ENCODE measurements at regions not wholly inside any gene's neighbourhood (a gene's known extent, or its start where the extent isn't known, plus 50 kb on each side); places are given as distances from the start of the nearest gene placed in this dataset.
A peak's percentile ranks its signal among the peaks of the same experiment; 100 is the strongest.

- Histone ChIP-seq H3K4me3 (no peak overlapping the region), H3K79me2 (no peaks in the 10 kb centered on the region), H3K36me3 (replicated peaks; ENCODE audit: insufficient read depth, low read depth) (no peaks in the 10 kb centered on the region), H3K4me2 (no peak overlapping the region), H3K27ac (peak overlapping the region; percentile 12), H4K20me1 (ENCODE audit: insufficient read depth, poor library complexity, severe bottlenecking) (no peaks in the 10 kb centered on the region), H3K9me3 (ENCODE audit: low read depth) (no peaks in the 10 kb centered on the region), H3K4me1 (ENCODE audit: insufficient read depth) (peaks cover 4% of the 10 kb centered on the region), H3K9me2 (replicated peaks; ENCODE audit: insufficient read depth) (no peaks in the 10 kb centered on the region), H2AFZ (no peak overlapping the region), H3K27me3 (no peaks in the 10 kb centered on the region)
- no peak for DNase-seq (ENCODE audit: low spot score)
- 70% methylated on average over 11 of the region's 11 CpGs for WGBS (ENCODE audit: low lambda C conversion rate, missing lambda C conversion rate)
- no peak for TF ChIP-seq EZH2phosphoT487 (IDR thresholded peaks at IDR 0.05; ENCODE audit: low read depth, severe bottlenecking, unreplicated experiment)
- no peak for TF ChIP-seq EZH2 (IDR thresholded peaks at IDR 0.05; ENCODE audit: borderline replicate concordance)
- TF ChIP-seq, protein P1, sequence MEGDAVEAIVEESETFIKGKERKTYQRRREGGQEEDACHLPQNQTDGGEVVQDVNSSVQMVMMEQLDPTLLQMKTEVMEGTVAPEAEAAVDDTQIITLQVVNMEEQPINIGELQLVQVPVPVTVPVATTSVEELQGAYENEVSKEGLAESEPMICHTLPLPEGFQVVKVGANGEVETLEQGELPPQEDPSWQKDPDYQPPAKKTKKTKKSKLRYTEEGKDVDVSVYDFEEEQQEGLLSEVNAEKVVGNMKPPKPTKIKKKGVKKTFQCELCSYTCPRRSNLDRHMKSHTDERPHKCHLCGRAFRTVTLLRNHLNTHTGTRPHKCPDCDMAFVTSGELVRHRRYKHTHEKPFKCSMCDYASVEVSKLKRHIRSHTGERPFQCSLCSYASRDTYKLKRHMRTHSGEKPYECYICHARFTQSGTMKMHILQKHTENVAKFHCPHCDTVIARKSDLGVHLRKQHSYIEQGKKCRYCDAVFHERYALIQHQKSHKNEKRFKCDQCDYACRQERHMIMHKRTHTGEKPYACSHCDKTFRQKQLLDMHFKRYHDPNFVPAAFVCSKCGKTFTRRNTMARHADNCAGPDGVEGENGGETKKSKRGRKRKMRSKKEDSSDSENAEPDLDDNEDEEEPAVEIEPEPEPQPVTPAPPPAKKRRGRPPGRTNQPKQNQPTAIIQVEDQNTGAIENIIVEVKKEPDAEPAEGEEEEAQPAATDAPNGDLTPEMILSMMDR (IDR thresholded peaks at IDR 0.05; ENCODE audit: poor library complexity) = no peak
Measured at GRCh38 chr12:114774197-114774596, 90.2 kb upstream of the TBX3 start.

DNA sequence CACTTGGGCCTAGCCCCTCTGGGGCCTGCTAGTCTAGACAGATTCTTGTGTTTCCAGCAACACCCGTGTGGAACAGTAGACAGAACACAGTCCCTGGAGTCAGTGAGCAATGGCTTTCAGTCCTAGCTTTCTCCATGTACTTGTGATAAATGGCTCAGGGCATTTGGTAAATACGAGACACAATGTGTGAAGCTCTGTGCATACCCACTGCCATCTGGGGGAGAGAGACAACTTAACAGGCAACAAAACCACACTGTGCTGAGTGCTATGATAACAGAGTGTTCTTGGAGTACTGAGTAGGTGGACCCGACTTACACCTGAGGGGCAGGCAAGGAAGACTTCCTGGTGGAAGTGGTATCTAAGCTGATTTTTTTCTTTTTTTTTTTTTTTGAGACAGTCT is 86.3 kb upstream of the TBX3 start:
- no peak overlapping the region for H3K4me2 ChIP-seq
- H3K27me3 ChIP-seq = no peaks in the 10 kb centered on the region

DNA sequence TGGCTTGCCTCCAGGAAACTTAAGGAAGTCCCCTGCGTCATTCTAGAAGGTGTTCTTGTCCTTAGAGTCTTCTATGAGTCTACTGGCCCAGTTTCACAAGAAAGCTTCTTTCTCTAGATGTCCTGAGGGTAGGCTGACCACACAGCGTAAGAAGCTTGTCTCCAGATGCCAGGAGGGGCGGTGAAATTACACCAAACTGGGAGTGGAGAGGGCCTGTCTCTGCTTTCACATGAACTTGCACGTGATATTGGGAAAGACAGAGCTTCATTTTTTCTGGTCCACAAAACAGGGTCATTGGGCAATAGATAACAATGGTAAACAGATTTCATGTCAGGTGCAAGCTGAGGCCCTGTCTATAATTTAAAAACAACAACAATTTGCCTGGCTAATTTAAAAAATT is 85.7 kb upstream of the TBX3 start:
- Histone ChIP-seq H3K27me3 (no peaks in the 10 kb centered on the region), H3K4me1 (ENCODE audit: insufficient read depth) (peaks cover 30% of the 10 kb centered on the region), H3K36me3 (replicated peaks; ENCODE audit: insufficient read depth, low read depth) (no peaks in the 10 kb centered on the region), H2AFZ (no peak overlapping the region), H3K9me3 (ENCODE audit: low read depth) (no peaks in the 10 kb centered on the region), H4K20me1 (ENCODE audit: insufficient read depth, poor library complexity, severe bottlenecking) (no peaks in the 10 kb centered on the region), H3K9me2 (replicated peaks; ENCODE audit: insufficient read depth) (no peaks in the 10 kb centered on the region), H3K27ac (peak overlapping the region; percentile 78), H3K79me2 (no peaks in the 10 kb centered on the region), H3K4me3 (no peak overlapping the region), H3K4me2 (no peak overlapping the region)
- 84% methylated on average over 4 of the region's 4 CpGs for WGBS (ENCODE audit: low lambda C conversion rate, missing lambda C conversion rate)
- TF ChIP-seq EZH2 (IDR thresholded peaks at IDR 0.05; ENCODE audit: borderline replicate concordance) (no peak), EZH2phosphoT487 (IDR thresholded peaks at IDR 0.05; ENCODE audit: low read depth, severe bottlenecking, unreplicated experiment) (no peak)
- TF ChIP-seq, protein P1 (IDR thresholded peaks at IDR 0.05; ENCODE audit: poor library complexity) = no peak
- DNase-seq (ENCODE audit: low spot score) = no peak

More for the DNA sequence above, 86.3 kb upstream of the TBX3 start:
- Histone ChIP-seq H3K4me3 (no peak overlapping the region), H3K4me1 (ENCODE audit: insufficient read depth) (peaks cover 26% of the 10 kb centered on the region), H3K27ac (peak overlapping the region; percentile 78), H3K36me3 (replicated peaks; ENCODE audit: insufficient read depth, low read depth) (no peaks in the 10 kb centered on the region), H2AFZ (no peak overlapping the region), H4K20me1 (ENCODE audit: insufficient read depth, poor library complexity, severe bottlenecking) (no peaks in the 10 kb centered on the region), H3K9me2 (replicated peaks; ENCODE audit: insufficient read depth) (no peaks in the 10 kb centered on the region), H3K9me3 (ENCODE audit: low read depth) (no peaks in the 10 kb centered on the region), H3K79me2 (no peaks in the 10 kb centered on the region)
- 70% methylated on average over 3 of the region's 3 CpGs for WGBS (ENCODE audit: low lambda C conversion rate, missing lambda C conversion rate)
- TF ChIP-seq EZH2 (IDR thresholded peaks at IDR 0.05; ENCODE audit: borderline replicate concordance) = no peak
- TF ChIP-seq EZH2phosphoT487 (IDR thresholded peaks at IDR 0.05; ENCODE audit: low read depth, severe bottlenecking, unreplicated experiment) = no peak
- TF ChIP-seq, protein P1 (IDR thresholded peaks at IDR 0.05; ENCODE audit: poor library complexity) = no peak
- no peak for DNase-seq (ENCODE audit: low spot score)

All from hepatocyte (in vitro differentiated cells).